A673 (cell line): ENCODE measurements at regions not wholly inside any gene's neighbourhood (a gene's known extent, or its start where the extent isn't known, plus 50 kb on each side); places are given as distances from the start of the nearest gene placed in this dataset.
A peak's percentile ranks its signal among the peaks of the same experiment; 100 is the strongest.

Experiments used
- BruUV-seq: library from RNA; stranded (reverse); fragments of 400-500 nt; replicated peaks from 2 replicates; lab custom pipeline; 2021; lab: Mats Ljungman, UMichigan
- CTCF ChIA-PET: fragments of 300-600 bp; sonication (Branson Sonifier 250); formaldehyde crosslinking; loops from one replicate; lab custom pipeline; 2022; ENCODE audit warnings: antibody characterized with exemption; lab: Charles Lee
- POLR2A ChIA-PET: fragments of 300-600 bp; sonication (Branson Sonifier 250); formaldehyde crosslinking; loops from one replicate; lab custom pipeline; 2022; ENCODE audit warnings: antibody characterized with exemption; ENCODE audit not compliant: low non-redundant PET; lab: Charles Lee
- DNase-seq: peaks from one replicate; pipeline ENCODE4 v3.0.0-alpha.2; 2015; ENCODE audit warnings: low spot score
- H3K27ac ChIP-seq: fragments of 200-600 bp; sonication (generic); 2 replicates; pipeline ENCODE4 v1.5.1; 2016; ENCODE audit warnings: mixed run types, low read depth, mild to moderate bottlenecking, mixed read lengths, antibody characterized with exemption, low read length; ENCODE audit not compliant: poor library complexity, severe bottlenecking
- H3K27me3 ChIP-seq: fragments of 200-600 bp; sonication (generic); replicated peaks from 2 replicates; pipeline ENCODE4 v1.6.1; 2017; ENCODE audit warnings: mixed run types, low read depth, mild to moderate bottlenecking, mixed read lengths, antibody characterized with exemption, low read length; ENCODE audit not compliant: insufficient read depth, poor library complexity
- H3K36me3 ChIP-seq: fragments of 200-600 bp; sonication (generic); 2 replicates; pipeline ENCODE4 v1.6.1; 2016; ENCODE audit warnings: mixed run types, mild to moderate bottlenecking, mixed read lengths, antibody characterized with exemption, low read length; ENCODE audit not compliant: insufficient read depth, poor library complexity, severe bottlenecking
- H3K4me1 ChIP-seq: fragments of 200-600 bp; sonication (generic); 2 replicates; pipeline ENCODE4 v1.6.1; 2017; ENCODE audit warnings: mixed run types, mild to moderate bottlenecking, mixed read lengths, antibody characterized with exemption, low read length; ENCODE audit not compliant: insufficient read depth, poor library complexity, severe bottlenecking
- H3K4me3 ChIP-seq: fragments of 200-600 bp; sonication (generic); 2 replicates; pipeline ENCODE4 v1.5.1; 2016; ENCODE audit warnings: low read depth, mixed run types, mild to moderate bottlenecking, mixed read lengths, low read length; ENCODE audit not compliant: poor library complexity, severe bottlenecking
- H3K9me3 ChIP-seq: fragments of 200-600 bp; sonication (generic); 2 replicates; pipeline ENCODE4 v1.6.1; 2016; ENCODE audit warnings: mixed run types, low read depth, mild to moderate bottlenecking, mixed read lengths, antibody characterized with exemption, low read length; ENCODE audit not compliant: poor library complexity, severe bottlenecking
- EZH2 ChIP-seq: fragments of 200-600 bp; sonication (generic); IDR thresholded peaks from 2 replicates; pipeline ENCODE4 v1.6.1; 2017; ENCODE audit warnings: borderline replicate concordance, low read depth, mild to moderate bottlenecking, mixed read lengths, antibody characterized with exemption, low read length; ENCODE audit not compliant: poor library complexity, severe bottlenecking
- intact Hi-C: fragments of 100-400 bp; cut with micrococcal nuclease; formaldehyde crosslinking; loops from one replicate; pipeline ENCODE4 v1.10.0; 2022; ENCODE audit not compliant: unreplicated experiment
- TF ChIP-seq, protein P1 (sequence below): fragments of 300-800, 200-600 bp; sonication (generic); conservative IDR thresholded peaks from 2 replicates; pipeline ENCODE4 v1.5.1; 2017; ENCODE audit warnings: low read depth, mild to moderate bottlenecking, antibody characterized with exemption, low read length, moderate library complexity, mixed read lengths

DNA sequence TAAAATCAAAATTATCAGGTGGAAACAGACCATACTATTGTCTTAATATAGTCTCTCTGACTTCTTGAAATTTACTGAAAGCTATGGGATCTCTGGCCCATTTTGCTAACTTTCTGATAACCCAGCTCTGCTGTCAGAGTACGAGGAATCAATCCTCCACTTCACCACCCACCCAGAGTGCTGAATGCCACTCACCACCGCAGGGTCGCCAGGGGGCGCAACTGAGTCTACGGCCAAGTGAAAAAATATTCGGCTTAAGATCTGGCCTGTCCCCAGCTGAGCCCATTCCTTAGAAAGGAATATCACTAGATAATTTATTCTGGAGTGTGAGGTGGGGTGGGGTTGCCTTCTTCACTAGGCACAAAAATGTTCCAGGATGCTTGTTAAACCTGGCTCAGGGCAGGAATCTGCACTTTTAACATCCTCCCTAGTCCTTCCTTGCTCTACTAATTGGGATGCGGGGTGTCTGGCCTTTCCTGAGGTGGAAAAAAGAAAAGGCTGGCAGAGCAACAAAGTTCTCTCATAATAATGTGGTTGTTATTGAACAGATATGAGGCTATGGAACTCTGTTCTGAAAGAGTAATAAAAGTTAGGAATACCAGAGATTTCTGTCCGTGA is 520.6 kb downstream of the MFSD1 start:
- no peaks in the 10 kb centered on the region for H3K4me1 ChIP-seq
- H3K36me3 ChIP-seq: no peaks in the 10 kb centered on the region
- ChIA-PET POLR2A (no interaction called here), CTCF (interaction anchor here (0.5 to 1.4 kb wide), 2 partner anchors 482 to 562 kb away, joined by 3 to 5 read pairs; no protein-coding TSS in a partner anchor)
- TF ChIP-seq EZH2: no peak
- TF ChIP-seq, protein P1, sequence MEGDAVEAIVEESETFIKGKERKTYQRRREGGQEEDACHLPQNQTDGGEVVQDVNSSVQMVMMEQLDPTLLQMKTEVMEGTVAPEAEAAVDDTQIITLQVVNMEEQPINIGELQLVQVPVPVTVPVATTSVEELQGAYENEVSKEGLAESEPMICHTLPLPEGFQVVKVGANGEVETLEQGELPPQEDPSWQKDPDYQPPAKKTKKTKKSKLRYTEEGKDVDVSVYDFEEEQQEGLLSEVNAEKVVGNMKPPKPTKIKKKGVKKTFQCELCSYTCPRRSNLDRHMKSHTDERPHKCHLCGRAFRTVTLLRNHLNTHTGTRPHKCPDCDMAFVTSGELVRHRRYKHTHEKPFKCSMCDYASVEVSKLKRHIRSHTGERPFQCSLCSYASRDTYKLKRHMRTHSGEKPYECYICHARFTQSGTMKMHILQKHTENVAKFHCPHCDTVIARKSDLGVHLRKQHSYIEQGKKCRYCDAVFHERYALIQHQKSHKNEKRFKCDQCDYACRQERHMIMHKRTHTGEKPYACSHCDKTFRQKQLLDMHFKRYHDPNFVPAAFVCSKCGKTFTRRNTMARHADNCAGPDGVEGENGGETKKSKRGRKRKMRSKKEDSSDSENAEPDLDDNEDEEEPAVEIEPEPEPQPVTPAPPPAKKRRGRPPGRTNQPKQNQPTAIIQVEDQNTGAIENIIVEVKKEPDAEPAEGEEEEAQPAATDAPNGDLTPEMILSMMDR: peak; percentile 96
- no peak overlapping the region for H3K4me3 ChIP-seq
- no peaks in the 10 kb centered on the region for H3K9me3 ChIP-seq
- peak; percentile 54 for DNase-seq
- intact Hi-C loops: loop anchor here (1.0 kb wide), 1 partner anchor 483 kb away; no protein-coding TSS in a partner anchor
- H3K27me3 ChIP-seq: no peaks in the 10 kb centered on the region
- no TSS peak for BruUV-seq
- H3K27ac ChIP-seq: no peak overlapping the region

DNA sequence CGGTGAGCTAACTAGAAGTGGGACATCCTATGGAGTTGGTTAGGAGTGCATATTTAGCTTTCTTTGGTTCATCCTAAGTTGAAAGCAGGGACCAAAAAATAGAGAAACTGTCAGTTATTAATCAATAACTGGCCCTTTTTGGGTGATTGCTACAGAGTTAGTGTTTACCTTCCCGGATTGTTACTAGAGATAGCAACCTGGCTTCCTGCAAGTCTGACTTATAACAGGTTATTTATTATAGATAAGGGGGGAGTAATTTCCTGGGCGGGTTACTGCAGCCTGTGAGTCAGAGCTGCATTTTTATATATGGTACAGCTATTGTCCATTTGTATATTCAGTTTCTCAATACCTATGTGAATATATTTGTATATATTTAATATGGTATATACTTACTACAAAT is 522.0 kb downstream of the MFSD1 start:
- TF ChIP-seq, protein P1: no peak
- no peak for TF ChIP-seq EZH2
- ChIA-PET POLR2A (no interaction called here), CTCF (no interaction called here)
- no peaks in the 10 kb centered on the region for H3K4me1 ChIP-seq
- no peak overlapping the region for H3K27ac ChIP-seq
- intact Hi-C loops: no loop called here
- no peak for DNase-seq
- H3K4me3 ChIP-seq: no peak overlapping the region
- H3K27me3 ChIP-seq: no peaks in the 10 kb centered on the region
- H3K9me3 ChIP-seq: no peaks in the 10 kb centered on the region
- H3K36me3 ChIP-seq: no peaks in the 10 kb centered on the region
- BruUV-seq: no TSS peak

DNA sequence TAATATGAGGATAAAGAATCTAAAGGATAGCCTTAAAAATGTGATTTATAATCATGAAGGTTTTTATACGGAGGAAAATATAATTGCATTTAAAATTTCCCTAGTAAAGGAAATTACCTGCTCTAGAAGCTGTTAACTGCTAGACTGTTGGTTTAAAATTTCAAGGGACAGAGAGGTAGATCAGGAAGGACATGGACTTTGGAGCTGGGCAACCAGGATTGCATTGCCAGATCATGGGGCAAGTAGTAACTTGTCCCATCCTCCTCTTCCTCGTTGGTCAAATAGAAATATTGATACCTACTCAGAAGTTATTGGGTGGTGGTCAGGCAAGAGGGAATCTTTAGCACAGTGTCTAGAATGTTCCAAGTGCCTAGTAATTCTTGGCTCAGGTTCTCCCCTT is 525.1 kb downstream of the MFSD1 start:
- ChIA-PET POLR2A (no interaction called here), CTCF (no interaction called here)
- Histone ChIP-seq H3K4me3 (no peak overlapping the region), H3K4me1 (no peaks in the 10 kb centered on the region), H3K9me3 (no peaks in the 10 kb centered on the region), H3K27me3 (no peaks in the 10 kb centered on the region), H3K36me3 (no peaks in the 10 kb centered on the region), H3K27ac (no peak overlapping the region)
- no peak for DNase-seq
- BruUV-seq: no TSS peak
- TF ChIP-seq, protein P1: no peak
- intact Hi-C loops: no loop called here
